ENCODE measurements at regions not wholly inside any gene's neighbourhood (a gene's known extent, or its start where the extent isn't known, plus 50 kb on each side); places are given as distances from the start of the nearest gene placed in this dataset.

DNA sequence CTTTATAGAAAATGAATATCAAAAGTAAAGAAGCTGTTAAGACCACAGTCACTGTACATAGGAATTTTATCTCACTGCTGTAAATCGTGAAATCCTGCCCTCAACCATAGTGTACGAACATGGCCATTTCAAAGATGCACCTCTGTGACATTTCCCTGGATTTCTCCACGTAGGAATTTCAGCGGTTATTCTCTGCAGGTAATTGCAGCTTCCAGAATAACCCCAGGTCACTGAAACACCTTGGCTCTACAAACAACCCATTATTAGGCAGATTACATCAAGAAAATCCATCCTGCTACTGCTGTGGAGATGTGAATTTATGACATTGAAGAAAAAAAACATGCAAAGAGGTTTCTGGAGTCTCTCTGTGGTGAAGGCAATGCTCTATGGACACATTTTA lies 196.2 kb upstream of the USP25 start:
- Mint-ChIP-seq H3K27me3 (ENCODE audit: low read depth, unreplicated experiment) (peaks cover 6% of the 10 kb centered on the region), H3K4me3 (ENCODE audit: unreplicated experiment) (no peak overlapping the region), H3K4me1 (ENCODE audit: low read depth, unreplicated experiment) (no peaks in the 10 kb centered on the region), H3K36me3 (ENCODE audit: low read depth, unreplicated experiment) (no peaks in the 10 kb centered on the region), H3K27ac (ENCODE audit: unreplicated experiment) (no peak overlapping the region), H3K9me3 (ENCODE audit: unreplicated experiment) (no peaks in the 10 kb centered on the region)
- Histone ChIP-seq H3K4me2 (ENCODE audit: low read length) (no peak overlapping the region), H3K4me1 (ENCODE audit: insufficient read depth, low read length) (no peaks in the 10 kb centered on the region), H3K79me2 (ENCODE audit: insufficient read depth, low read length) (no peaks in the 10 kb centered on the region), H3K9ac (ENCODE audit: low read length) (no peak overlapping the region), H3K27me3 (ENCODE audit: insufficient read depth, low read length) (no peaks in the 10 kb centered on the region), H2AFZ (ENCODE audit: low read depth, low read length) (no peak overlapping the region), H3K9me3 (ENCODE audit: insufficient read depth, low read depth, low read length) (no peaks in the 10 kb centered on the region), H4K20me1 (ENCODE audit: insufficient read depth, low read length) (no peaks in the 10 kb centered on the region), H3K36me3 (ENCODE audit: insufficient read depth, low read length) (no peaks in the 10 kb centered on the region), H3K27ac (ENCODE audit: low read depth, low read length) (no peak overlapping the region), H3K4me3 (ENCODE audit: insufficient read depth, low read depth, low read length) (no peak overlapping the region)
- FAIRE-seq: no peak
- TF ChIP-seq, protein P1, sequence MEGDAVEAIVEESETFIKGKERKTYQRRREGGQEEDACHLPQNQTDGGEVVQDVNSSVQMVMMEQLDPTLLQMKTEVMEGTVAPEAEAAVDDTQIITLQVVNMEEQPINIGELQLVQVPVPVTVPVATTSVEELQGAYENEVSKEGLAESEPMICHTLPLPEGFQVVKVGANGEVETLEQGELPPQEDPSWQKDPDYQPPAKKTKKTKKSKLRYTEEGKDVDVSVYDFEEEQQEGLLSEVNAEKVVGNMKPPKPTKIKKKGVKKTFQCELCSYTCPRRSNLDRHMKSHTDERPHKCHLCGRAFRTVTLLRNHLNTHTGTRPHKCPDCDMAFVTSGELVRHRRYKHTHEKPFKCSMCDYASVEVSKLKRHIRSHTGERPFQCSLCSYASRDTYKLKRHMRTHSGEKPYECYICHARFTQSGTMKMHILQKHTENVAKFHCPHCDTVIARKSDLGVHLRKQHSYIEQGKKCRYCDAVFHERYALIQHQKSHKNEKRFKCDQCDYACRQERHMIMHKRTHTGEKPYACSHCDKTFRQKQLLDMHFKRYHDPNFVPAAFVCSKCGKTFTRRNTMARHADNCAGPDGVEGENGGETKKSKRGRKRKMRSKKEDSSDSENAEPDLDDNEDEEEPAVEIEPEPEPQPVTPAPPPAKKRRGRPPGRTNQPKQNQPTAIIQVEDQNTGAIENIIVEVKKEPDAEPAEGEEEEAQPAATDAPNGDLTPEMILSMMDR (IDR thresholded peaks at IDR 0.05; ENCODE audit: insufficient read depth, low read depth, low read length): no peak
- no peak for TF ChIP-seq EZH2 (IDR thresholded peaks at IDR 0.05; ENCODE audit: insufficient read depth, low read length)
- DNase-seq (ENCODE audit: low read depth): no peak

DNA sequence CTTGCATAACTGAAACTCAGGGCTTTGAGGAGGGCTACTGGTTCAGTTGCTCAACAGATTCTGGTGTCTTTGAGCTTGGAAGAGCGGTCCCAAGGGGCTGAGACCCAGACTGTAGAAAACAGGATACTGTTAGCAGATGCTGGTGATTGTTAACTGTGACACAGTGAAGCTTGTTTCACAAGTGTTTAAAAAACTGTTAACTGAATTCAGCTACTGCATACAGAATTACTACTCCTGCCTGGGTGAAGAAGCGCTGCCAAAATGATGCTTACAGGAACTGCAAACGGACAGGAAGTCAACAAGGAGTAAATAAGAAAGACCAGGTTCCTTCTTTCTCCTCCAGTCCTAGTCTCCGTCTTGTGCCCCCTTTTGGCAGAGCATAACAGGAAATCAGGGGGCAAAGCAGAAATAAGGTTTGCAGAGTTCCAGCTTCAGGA lies 195.3 kb upstream of the USP25 start:
- Mint-ChIP-seq H3K36me3 (ENCODE audit: low read depth, unreplicated experiment) (no peaks in the 10 kb centered on the region), H3K4me1 (ENCODE audit: low read depth, unreplicated experiment) (no peaks in the 10 kb centered on the region), H3K9me3 (ENCODE audit: unreplicated experiment) (no peaks in the 10 kb centered on the region), H3K27ac (ENCODE audit: unreplicated experiment) (no peak overlapping the region), H3K27me3 (ENCODE audit: low read depth, unreplicated experiment) (peaks cover 6% of the 10 kb centered on the region), H3K4me3 (ENCODE audit: unreplicated experiment) (no peak overlapping the region)
- no peaks in the 10 kb centered on the region for H3K79me2 ChIP-seq (ENCODE audit: insufficient read depth, low read length)
- H3K4me2 ChIP-seq (ENCODE audit: low read length): no peak overlapping the region
- H3K9me3 ChIP-seq (ENCODE audit: insufficient read depth, low read depth, low read length): no peaks in the 10 kb centered on the region
- no peaks in the 10 kb centered on the region for H3K27me3 ChIP-seq (ENCODE audit: insufficient read depth, low read length)
- TF ChIP-seq, protein P1 (IDR thresholded peaks at IDR 0.05; ENCODE audit: insufficient read depth, low read depth, low read length): no peak
- no peak for TF ChIP-seq EZH2 (IDR thresholded peaks at IDR 0.05; ENCODE audit: insufficient read depth, low read length)
- H4K20me1 ChIP-seq (ENCODE audit: insufficient read depth, low read length): no peaks in the 10 kb centered on the region
- no peaks in the 10 kb centered on the region for H3K36me3 ChIP-seq (ENCODE audit: insufficient read depth, low read length)
- no peak overlapping the region for H3K27ac ChIP-seq (ENCODE audit: low read depth, low read length)
- no peak overlapping the region for H2AFZ ChIP-seq (ENCODE audit: low read depth, low read length)
- FAIRE-seq (no peak), DNase-seq (ENCODE audit: low read depth) (no peak)
- no peak overlapping the region for H3K9ac ChIP-seq (ENCODE audit: low read length)
- no peaks in the 10 kb centered on the region for H3K4me1 ChIP-seq (ENCODE audit: insufficient read depth, low read length)
- H3K4me3 ChIP-seq (ENCODE audit: insufficient read depth, low read depth, low read length): no peak overlapping the region

DNA sequence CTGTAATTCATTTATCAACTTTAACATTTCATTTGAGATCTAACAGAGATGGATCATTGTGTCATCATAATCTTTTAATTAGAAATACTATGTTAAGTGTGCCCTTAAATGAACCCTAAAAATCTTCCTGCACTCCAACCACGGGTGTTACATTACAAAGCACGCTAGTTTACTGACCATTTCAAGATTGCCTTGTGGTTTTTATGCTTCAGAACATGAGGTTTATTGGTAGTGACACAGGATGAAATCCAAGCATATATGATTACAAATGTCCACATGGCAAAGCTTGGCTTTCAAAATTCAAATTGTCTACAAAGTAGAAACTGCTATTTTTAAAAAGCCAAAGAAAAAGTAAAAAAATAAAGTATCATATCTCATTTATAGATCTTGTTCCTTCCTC lies 190.4 kb upstream of the USP25 start:
- Histone ChIP-seq H3K9ac (ENCODE audit: low read length) (no peak overlapping the region), H3K4me3 (ENCODE audit: insufficient read depth, low read depth, low read length) (no peak overlapping the region), H3K79me2 (ENCODE audit: insufficient read depth, low read length) (no peaks in the 10 kb centered on the region), H3K36me3 (ENCODE audit: insufficient read depth, low read length) (no peaks in the 10 kb centered on the region), H3K27ac (ENCODE audit: low read depth, low read length) (no peak overlapping the region), H4K20me1 (ENCODE audit: insufficient read depth, low read length) (no peaks in the 10 kb centered on the region), H3K9me3 (ENCODE audit: insufficient read depth, low read depth, low read length) (no peaks in the 10 kb centered on the region), H3K27me3 (ENCODE audit: insufficient read depth, low read length) (no peaks in the 10 kb centered on the region), H3K4me1 (ENCODE audit: insufficient read depth, low read length) (no peaks in the 10 kb centered on the region), H2AFZ (ENCODE audit: low read depth, low read length) (no peak overlapping the region), H3K4me2 (ENCODE audit: low read length) (no peak overlapping the region)
- Mint-ChIP-seq H3K27ac (ENCODE audit: unreplicated experiment) (no peak overlapping the region), H3K36me3 (ENCODE audit: low read depth, unreplicated experiment) (no peaks in the 10 kb centered on the region), H3K4me1 (ENCODE audit: low read depth, unreplicated experiment) (no peaks in the 10 kb centered on the region), H3K4me3 (ENCODE audit: unreplicated experiment) (no peak overlapping the region), H3K27me3 (ENCODE audit: low read depth, unreplicated experiment) (peaks cover 3% of the 10 kb centered on the region), H3K9me3 (ENCODE audit: unreplicated experiment) (no peaks in the 10 kb centered on the region)
- no peak for FAIRE-seq
- TF ChIP-seq, protein P1 (IDR thresholded peaks at IDR 0.05; ENCODE audit: insufficient read depth, low read depth, low read length): no peak
- no peak for TF ChIP-seq EZH2 (IDR thresholded peaks at IDR 0.05; ENCODE audit: insufficient read depth, low read length)
- DNase-seq (ENCODE audit: low read depth): no peak

Data from astrocyte (in vitro differentiated cells and primary cell).